HL-60 (cell line): ENCODE measurements at regions not wholly inside any gene's neighbourhood (a gene's known extent, or its start where the extent isn't known, plus 50 kb on each side); places are given as distances from the start of the nearest gene placed in this dataset.

Experiments
- DNase-seq, 2 experiments: peaks; one replicate each; pipeline ENCODE4 v3.0.0-alpha.2; 2010 to 2020; ENCODE audit warnings: low read depth in 1 of 2, low spot score in 1 of 2
- H3K27ac ChIP-seq: fragments of 250-450 bp; sonication (Bioruptor Pico); replicated peaks from 2 replicates; pipeline ENCODE4 v1.5.1; 2020; ENCODE audit warnings: mild to moderate bottlenecking, moderate library complexity
- H3K27me3 ChIP-seq: fragments of 250-450 bp; sonication (Bioruptor Pico); 2 replicates; pipeline ENCODE4 v1.5.1; 2021; ENCODE audit warnings: mild to moderate bottlenecking, moderate library complexity; ENCODE audit not compliant: insufficient read depth, poor library complexity, severe bottlenecking
- H3K4me3 ChIP-seq: replicated peaks from 2 replicates; pipeline ENCODE4 v1.5.1; 2011; ENCODE audit warnings: mild to moderate bottlenecking, control low read depth, low read length; ENCODE audit not compliant: insufficient read depth
- GABPA ChIP-seq: IDR thresholded peaks from 2 replicates; pipeline ENCODE4 v1.6.1; 2012; ENCODE audit warnings: low read depth
- POLR2AphosphoS5 ChIP-seq: IDR thresholded peaks from 2 replicates; pipeline ENCODE4 v1.6.1; 2012; ENCODE audit warnings: low read depth
- SPI1 ChIP-seq: IDR thresholded peaks from 2 replicates; pipeline ENCODE4 v1.6.1; 2012; ENCODE audit warnings: low read depth, mild to moderate bottlenecking, borderline replicate concordance
- TF ChIP-seq, protein P1 (sequence below): IDR thresholded peaks from one replicate; pipeline ENCODE4 v1.5.1; 2011; ENCODE audit warnings: low read length, control low read depth, inconsistent platforms; ENCODE audit not compliant: insufficient read depth
- TF ChIP-seq, protein P2 (sequence below): IDR thresholded peaks from 2 replicates; pipeline ENCODE4 v1.6.1; 2012; ENCODE audit warnings: low read depth; ENCODE audit not compliant: insufficient replicate concordance

DNA sequence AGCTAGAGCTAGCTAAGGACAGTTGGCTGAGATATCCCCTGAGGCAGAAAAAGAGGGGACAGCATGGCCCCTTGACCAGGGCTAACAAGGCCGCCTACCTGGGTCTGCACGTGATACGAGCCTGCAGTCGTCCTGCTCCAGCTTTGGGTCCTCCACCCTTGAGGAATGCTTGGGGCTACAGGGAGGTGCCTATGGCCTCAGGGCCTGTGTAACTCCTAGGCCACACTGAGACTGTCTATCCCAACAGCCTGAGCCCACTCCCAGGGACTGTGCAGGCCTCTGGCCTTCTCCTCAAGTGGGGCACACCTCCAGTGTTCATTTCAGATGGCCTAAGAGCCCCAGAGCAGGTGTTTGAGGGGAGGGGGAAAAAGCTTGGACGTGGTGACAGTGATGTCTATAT, 136.7 kb upstream of the SATB2 start:
- no peak overlapping the region for H3K4me3 ChIP-seq
- TF ChIP-seq, protein P1, sequence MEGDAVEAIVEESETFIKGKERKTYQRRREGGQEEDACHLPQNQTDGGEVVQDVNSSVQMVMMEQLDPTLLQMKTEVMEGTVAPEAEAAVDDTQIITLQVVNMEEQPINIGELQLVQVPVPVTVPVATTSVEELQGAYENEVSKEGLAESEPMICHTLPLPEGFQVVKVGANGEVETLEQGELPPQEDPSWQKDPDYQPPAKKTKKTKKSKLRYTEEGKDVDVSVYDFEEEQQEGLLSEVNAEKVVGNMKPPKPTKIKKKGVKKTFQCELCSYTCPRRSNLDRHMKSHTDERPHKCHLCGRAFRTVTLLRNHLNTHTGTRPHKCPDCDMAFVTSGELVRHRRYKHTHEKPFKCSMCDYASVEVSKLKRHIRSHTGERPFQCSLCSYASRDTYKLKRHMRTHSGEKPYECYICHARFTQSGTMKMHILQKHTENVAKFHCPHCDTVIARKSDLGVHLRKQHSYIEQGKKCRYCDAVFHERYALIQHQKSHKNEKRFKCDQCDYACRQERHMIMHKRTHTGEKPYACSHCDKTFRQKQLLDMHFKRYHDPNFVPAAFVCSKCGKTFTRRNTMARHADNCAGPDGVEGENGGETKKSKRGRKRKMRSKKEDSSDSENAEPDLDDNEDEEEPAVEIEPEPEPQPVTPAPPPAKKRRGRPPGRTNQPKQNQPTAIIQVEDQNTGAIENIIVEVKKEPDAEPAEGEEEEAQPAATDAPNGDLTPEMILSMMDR: no peak
- TF ChIP-seq SPI1: no peak
- no peak for TF ChIP-seq POLR2AphosphoS5
- TF ChIP-seq, protein P2, sequence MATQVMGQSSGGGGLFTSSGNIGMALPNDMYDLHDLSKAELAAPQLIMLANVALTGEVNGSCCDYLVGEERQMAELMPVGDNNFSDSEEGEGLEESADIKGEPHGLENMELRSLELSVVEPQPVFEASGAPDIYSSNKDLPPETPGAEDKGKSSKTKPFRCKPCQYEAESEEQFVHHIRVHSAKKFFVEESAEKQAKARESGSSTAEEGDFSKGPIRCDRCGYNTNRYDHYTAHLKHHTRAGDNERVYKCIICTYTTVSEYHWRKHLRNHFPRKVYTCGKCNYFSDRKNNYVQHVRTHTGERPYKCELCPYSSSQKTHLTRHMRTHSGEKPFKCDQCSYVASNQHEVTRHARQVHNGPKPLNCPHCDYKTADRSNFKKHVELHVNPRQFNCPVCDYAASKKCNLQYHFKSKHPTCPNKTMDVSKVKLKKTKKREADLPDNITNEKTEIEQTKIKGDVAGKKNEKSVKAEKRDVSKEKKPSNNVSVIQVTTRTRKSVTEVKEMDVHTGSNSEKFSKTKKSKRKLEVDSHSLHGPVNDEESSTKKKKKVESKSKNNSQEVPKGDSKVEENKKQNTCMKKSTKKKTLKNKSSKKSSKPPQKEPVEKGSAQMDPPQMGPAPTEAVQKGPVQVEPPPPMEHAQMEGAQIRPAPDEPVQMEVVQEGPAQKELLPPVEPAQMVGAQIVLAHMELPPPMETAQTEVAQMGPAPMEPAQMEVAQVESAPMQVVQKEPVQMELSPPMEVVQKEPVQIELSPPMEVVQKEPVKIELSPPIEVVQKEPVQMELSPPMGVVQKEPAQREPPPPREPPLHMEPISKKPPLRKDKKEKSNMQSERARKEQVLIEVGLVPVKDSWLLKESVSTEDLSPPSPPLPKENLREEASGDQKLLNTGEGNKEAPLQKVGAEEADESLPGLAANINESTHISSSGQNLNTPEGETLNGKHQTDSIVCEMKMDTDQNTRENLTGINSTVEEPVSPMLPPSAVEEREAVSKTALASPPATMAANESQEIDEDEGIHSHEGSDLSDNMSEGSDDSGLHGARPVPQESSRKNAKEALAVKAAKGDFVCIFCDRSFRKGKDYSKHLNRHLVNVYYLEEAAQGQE: no peak
- TF ChIP-seq GABPA: no peak

DNA sequence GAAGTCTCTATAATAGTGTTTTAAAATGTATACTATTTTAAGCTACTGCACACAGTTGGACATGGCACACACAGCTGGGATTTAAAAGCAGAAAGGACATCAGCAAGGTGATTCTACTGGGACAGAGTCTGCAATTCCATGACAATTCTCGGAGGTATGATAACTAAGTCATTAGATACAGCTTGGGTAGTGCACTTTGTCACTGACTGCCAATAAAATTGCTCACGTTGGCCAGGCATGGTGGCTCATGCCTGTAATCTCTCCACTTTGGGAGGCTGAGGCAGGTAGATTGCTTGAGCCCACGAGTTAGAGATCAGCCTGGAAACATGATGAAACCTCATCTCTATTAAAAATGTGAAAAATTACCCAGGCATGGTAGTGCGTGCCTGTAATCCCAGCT, 134.1 kb upstream of the SATB2 start:
- Histone ChIP-seq H3K27ac (no peak overlapping the region), H3K4me3 (no peak overlapping the region), H3K27me3 (peaks cover 2% of the 10 kb centered on the region)
- no peak for DNase-seq
- TF ChIP-seq POLR2AphosphoS5 (no peak), GABPA (no peak), SPI1 (no peak)
- TF ChIP-seq, protein P1: no peak
- TF ChIP-seq, protein P2: no peak

More for the DNA sequence above, 136.7 kb upstream of the SATB2 start:
- DNase-seq: no peak
- Histone ChIP-seq H3K27ac (no peak overlapping the region), H3K27me3 (no peaks in the 10 kb centered on the region)

DNA sequence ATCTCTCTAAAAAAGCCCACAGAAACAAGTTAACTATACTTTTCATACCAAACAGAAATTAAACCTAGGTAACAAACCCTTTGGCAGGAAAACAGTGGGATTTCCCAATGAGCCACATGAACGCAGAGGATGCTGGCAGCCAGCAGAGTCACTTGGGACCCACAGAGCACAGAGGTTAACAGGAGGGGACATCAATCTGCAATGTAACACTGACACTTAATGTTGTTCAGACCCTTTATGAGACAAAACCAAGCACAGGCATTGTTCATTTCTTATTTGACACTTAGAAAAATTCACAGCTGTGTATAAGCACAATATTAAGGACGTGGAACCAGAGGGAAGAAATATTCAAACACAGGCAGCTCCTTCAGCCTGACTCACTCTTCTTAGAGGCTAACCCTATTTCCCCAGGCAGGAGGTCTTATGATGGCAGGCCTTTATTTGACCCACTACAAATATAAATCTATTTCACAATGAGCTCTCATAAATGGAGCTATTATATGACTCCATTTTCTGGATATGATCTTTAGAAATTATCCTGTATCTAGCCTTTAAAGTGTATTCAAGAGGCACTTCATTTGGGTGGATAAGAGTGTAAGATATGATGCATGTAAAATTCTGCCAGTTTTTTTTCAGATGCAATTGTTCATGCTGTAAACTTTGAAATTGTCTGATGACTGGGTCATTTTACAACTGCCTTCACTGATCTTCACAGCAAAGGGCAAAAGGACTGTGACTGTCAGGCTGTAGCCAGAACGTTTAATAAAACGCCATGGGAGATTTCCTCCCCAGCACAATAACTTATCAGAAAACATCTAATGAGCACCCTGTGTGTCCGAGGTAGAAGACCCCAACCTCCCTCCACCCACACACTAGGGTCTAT, 132.8 kb upstream of the SATB2 start:
- DNase-seq: no peak
- Histone ChIP-seq H3K27me3 (peaks cover 7% of the 10 kb centered on the region), H3K27ac (no peak overlapping the region), H3K4me3 (no peak overlapping the region)
- TF ChIP-seq, protein P1: no peak
- TF ChIP-seq GABPA (no peak), SPI1 (no peak), POLR2AphosphoS5 (no peak)
- TF ChIP-seq, protein P2: no peak
